Kidney (tissue), 13 donors: ENCODE measurements at regions not wholly inside any gene's neighbourhood (a gene's known extent, or its start where the extent isn't known, plus 50 kb on each side); places are given as distances from the start of the nearest gene placed in this dataset.

ENCODE experiments used
- DNase-seq, 5 donors: peaks; one replicate each; pipeline ENCODE4 v3.0.0-alpha.2; 2013 to 2020
- FAIRE-seq: peaks from 2 replicates; lab custom pipeline; 2012; peaks lifted over from hg19 to GRCh38; lab: Jason Lieb, UNC
- H3K27ac ChIP-seq, 2 donors: one replicate each; pipeline ENCODE4 v1.7.0; 2013; ENCODE audit warnings: low read depth in 2 of 2, low read length in 2 of 2, inconsistent platforms in 1 of 2
- H3K27me3 ChIP-seq: one replicate; pipeline ENCODE4 v1.7.1; 2013; ENCODE audit warnings: low read length, inconsistent platforms; ENCODE audit not compliant: control insufficient read depth, insufficient read depth
- H3K36me3 ChIP-seq, 3 donors: one replicate each; pipeline versions ENCODE4 v1.7.0 to v1.7.1; 2013; ENCODE audit warnings: low read length in 3 of 3, control low read depth in 1 of 3, inconsistent platforms in 1 of 3; ENCODE audit not compliant: insufficient read depth in 3 of 3, control insufficient read depth in 2 of 3
- H3K4me1 ChIP-seq, 3 donors: one replicate each; pipeline versions ENCODE4 v1.7.0 to v1.7.1; 2013; ENCODE audit warnings: low read length in 3 of 3, inconsistent platforms in 1 of 3, low read depth in 1 of 3; ENCODE audit not compliant: control insufficient read depth in 2 of 3, insufficient read depth in 2 of 3
- H3K4me3 ChIP-seq, 3 donors: one replicate each; pipeline versions ENCODE4 v1.7.0 to v1.8.1; 2013; ENCODE audit warnings: low read length in 3 of 3, control low read depth in 1 of 3, inconsistent platforms in 1 of 3
- H3K9ac ChIP-seq, 3 donors: one replicate each; pipeline versions ENCODE4 v1.7.0 to v1.7.1; 2013; ENCODE audit warnings: low read length in 3 of 3, control low read depth in 1 of 3, inconsistent platforms in 1 of 3
- H3K9me3 ChIP-seq, 3 donors: one replicate each; pipeline versions ENCODE4 v1.7.0 to v1.7.1; 2013; ENCODE audit warnings: low read length in 3 of 3, control low read depth in 1 of 3, inconsistent platforms in 1 of 3; ENCODE audit not compliant: control insufficient read depth in 2 of 3, insufficient read depth in 1 of 3
- intact Hi-C: fragments of 100-400 bp; cut with DNase I; formaldehyde crosslinking; loops from one replicate; pipeline ENCODE4 v1.11.1; 2022
- TF ChIP-seq, protein P1 (sequence below): IDR thresholded peaks from 3 replicates; pipeline ENCODE4 v1.5.1; 2012; ENCODE audit warnings: mild to moderate bottlenecking, moderate library complexity, borderline replicate concordance; ENCODE audit not compliant: insufficient read depth; ENCODE audit errors: extremely low read depth
- donor health status: control.
- donor health status: control.
- donor health status: control.
- donor health status: control.
- donor health status: control.
- donor health status: DM: yes; HTN: yes; CAD: no.
- donor health status: Normal renal cell carcinoma (clear cell type).

DNA sequence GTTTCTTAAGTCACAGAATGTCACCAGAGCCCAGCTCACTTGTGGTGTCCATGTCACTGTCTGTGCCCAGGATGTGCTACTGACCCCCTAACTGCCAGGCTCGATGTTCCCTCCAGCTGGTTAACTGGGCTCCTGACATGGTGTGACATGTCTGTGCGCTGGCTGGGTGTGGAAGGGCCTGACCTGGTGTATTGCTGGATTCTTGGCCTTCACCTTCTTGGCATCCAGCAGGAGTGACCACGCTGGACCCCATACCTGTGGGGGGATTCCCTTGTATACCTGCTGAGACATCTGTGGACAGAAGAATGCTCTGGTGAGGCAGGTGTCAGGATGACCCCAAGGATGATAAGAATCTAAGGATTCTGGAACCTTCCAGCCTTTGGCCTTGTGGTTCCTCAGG, 1690.1 kb downstream of the TP53TG3F start:
- no peaks in the 10 kb centered on the region for H3K36me3 ChIP-seq
- no peak overlapping the region for H3K4me3 ChIP-seq
- DNase-seq: no peak
- H3K9ac ChIP-seq: no peak overlapping the region
- no peaks in the 10 kb centered on the region for H3K4me1 ChIP-seq
- H3K27me3 ChIP-seq: no peaks in the 10 kb centered on the region
- no peak for FAIRE-seq
- intact Hi-C loops: no loop called here
- H3K27ac ChIP-seq: no peak overlapping the region
- peaks cover 0 to 16% (median 0%) of the 10 kb centered on the region in 3 donors for H3K9me3 ChIP-seq
- TF ChIP-seq, protein P1, sequence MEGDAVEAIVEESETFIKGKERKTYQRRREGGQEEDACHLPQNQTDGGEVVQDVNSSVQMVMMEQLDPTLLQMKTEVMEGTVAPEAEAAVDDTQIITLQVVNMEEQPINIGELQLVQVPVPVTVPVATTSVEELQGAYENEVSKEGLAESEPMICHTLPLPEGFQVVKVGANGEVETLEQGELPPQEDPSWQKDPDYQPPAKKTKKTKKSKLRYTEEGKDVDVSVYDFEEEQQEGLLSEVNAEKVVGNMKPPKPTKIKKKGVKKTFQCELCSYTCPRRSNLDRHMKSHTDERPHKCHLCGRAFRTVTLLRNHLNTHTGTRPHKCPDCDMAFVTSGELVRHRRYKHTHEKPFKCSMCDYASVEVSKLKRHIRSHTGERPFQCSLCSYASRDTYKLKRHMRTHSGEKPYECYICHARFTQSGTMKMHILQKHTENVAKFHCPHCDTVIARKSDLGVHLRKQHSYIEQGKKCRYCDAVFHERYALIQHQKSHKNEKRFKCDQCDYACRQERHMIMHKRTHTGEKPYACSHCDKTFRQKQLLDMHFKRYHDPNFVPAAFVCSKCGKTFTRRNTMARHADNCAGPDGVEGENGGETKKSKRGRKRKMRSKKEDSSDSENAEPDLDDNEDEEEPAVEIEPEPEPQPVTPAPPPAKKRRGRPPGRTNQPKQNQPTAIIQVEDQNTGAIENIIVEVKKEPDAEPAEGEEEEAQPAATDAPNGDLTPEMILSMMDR: no peak

DNA sequence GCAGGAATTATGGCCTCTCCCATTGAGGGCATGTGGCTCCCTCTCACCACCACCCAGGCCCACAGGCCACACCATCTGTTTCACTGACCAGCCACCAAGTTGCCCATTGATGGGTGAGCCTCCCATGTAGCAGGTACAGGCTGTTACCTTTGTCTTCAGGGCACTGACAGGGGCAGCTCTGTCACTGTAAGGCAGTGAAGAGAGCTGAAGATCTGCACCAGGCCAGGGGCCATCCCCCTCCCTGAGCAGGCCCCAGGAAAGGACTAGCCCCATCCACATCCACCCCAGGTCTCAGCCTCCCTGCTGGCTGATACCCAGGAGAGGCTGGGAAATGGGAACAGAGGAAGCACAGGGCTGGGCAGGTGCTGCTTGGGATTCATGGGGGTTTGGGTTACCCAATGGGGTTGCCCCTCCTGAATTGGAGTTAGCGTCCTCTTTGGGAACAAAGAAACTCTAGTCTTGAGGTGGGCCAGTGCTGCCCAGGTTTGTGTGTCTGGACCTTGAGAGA, 1691.4 kb downstream of the TP53TG3F start:
- no peaks in the 10 kb centered on the region for H3K27me3 ChIP-seq
- no peak overlapping the region for H3K27ac ChIP-seq
- TF ChIP-seq, protein P1: no peak
- DNase-seq (no peak), FAIRE-seq (no peak)
- no peak overlapping the region for H3K9ac ChIP-seq
- no peaks in the 10 kb centered on the region for H3K36me3 ChIP-seq
- peaks cover 0 to 16% (median 0%) of the 10 kb centered on the region in 3 donors for H3K9me3 ChIP-seq
- H3K4me3 ChIP-seq: no peak overlapping the region
- intact Hi-C loops: no loop called here
- no peaks in the 10 kb centered on the region for H3K4me1 ChIP-seq

DNA sequence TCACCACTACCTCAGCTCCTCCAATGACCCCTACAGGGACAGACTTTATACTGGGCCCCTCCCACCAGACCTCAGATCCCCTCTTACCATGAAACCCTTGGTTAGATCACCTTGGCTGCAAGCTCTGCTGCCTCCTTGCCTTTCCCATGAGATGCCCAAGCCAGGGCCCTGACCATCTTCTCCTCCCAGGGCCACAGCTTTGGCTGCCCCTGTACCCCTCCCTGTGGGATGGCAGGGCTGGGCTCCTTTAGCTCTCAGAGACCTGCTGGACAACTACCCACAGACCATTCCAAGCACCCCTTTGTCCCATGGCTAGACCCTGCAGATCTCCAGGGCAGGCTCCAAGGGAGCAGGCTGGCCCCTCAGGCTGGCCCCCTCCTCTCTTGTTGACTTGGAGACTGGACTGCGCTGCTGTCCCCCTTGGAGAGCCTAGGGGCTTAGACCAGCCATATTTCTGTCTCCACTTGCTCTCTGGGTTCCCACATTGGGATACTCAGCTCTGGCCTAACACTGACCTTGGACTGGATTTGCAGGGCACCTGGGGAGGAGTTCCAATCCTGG, 1692.7 kb downstream of the TP53TG3F start:
- H3K4me1 ChIP-seq: no peaks in the 10 kb centered on the region
- TF ChIP-seq, protein P1: no peak
- H3K9me3 ChIP-seq: peaks cover 0 to 8% (median 3%) of the 10 kb centered on the region in 3 donors
- intact Hi-C loops: no loop called here
- H3K4me3 ChIP-seq: no peak overlapping the region
- H3K36me3 ChIP-seq: no peaks in the 10 kb centered on the region
- no peaks in the 10 kb centered on the region for H3K27me3 ChIP-seq
- DNase-seq: no peak
- FAIRE-seq: no peak
- H3K27ac ChIP-seq: no peak overlapping the region
- no peak overlapping the region for H3K9ac ChIP-seq
